Naive thymus-derived CD4-positive, alpha-beta T cell (primary cell): ENCODE measurements at regions not wholly inside any gene's neighbourhood (a gene's known extent, or its start where the extent isn't known, plus 50 kb on each side); places are given as distances from the start of the nearest gene placed in this dataset.

Source experiments
- ATAC-seq: fragments of 150-1000 bp; cut with Tn5 transposase; 2 replicates; pipeline ENCODE4 v1.10.0; 2021; ENCODE audit warnings: mild to moderate bottlenecking, moderate library complexity
- CTCF ChIA-PET: fragments of 350-600 bp; sonication (Branson Sonifier 250); formaldehyde crosslinking; loops from one replicate; lab custom pipeline; 2021; ENCODE audit warnings: antibody characterized with exemption; lab: Charles Lee
- POLR2A ChIA-PET: fragments of 350-600 bp; sonication (Branson Sonifier 250); formaldehyde crosslinking; loops from one replicate; lab custom pipeline; 2021; ENCODE audit warnings: antibody characterized with exemption, inconsistent platforms; lab: Charles Lee
- DNase-seq, 9 donors: peaks; one replicate each; pipeline versions ENCODE4 v3.0.0 to v3.0.0-alpha.2; 2020 to 2022; ENCODE audit warnings: mixed read lengths in 1 of 9
- H3K27ac ChIP-seq: one replicate; pipeline ENCODE4 v1.7.0; 2013; ENCODE audit warnings: mild to moderate bottlenecking, low read depth, low read length, moderate library complexity
- H3K27me3 ChIP-seq, 2 donors: one replicate each; pipeline ENCODE4 v1.7.0; 2013; ENCODE audit warnings: low read length in 2 of 2, mild to moderate bottlenecking in 2 of 2, moderate library complexity in 2 of 2; ENCODE audit not compliant: control insufficient read depth in 2 of 2, insufficient read depth in 2 of 2
- H3K36me3 ChIP-seq, 3 experiments: 1 replicate in 2 of 3; 2 replicates in 1 of 3; pipeline ENCODE4 v1.7.0; 2013; ENCODE audit warnings: low read length in 3 of 3, mild to moderate bottlenecking in 3 of 3, moderate library complexity in 1 of 3; ENCODE audit not compliant: insufficient read depth in 3 of 3, control insufficient read depth in 2 of 3
- H3K4me1 ChIP-seq, 2 donors: one replicate each; pipeline ENCODE4 v1.7.0; 2013; ENCODE audit warnings: low read length in 2 of 2, mild to moderate bottlenecking in 2 of 2, moderate library complexity in 1 of 2; ENCODE audit not compliant: control insufficient read depth in 2 of 2, insufficient read depth in 2 of 2
- H3K4me3 ChIP-seq: 2 replicates; pipeline ENCODE4 v1.7.0; 2013; ENCODE audit warnings: mild to moderate bottlenecking, low read length
- H3K9me3 ChIP-seq, 3 experiments: 1 replicate in 2 of 3; 2 replicates in 1 of 3; pipeline ENCODE4 v1.7.0; 2013; ENCODE audit warnings: low read length in 3 of 3; ENCODE audit not compliant: control insufficient read depth in 2 of 3
- H3K27ac Mint-ChIP-seq, 9 donors: one replicate each; pipeline ENCODE4 v1.8.0; 2020 to 2022; ENCODE audit warnings: mixed read lengths in 9 of 9, mild to moderate bottlenecking in 8 of 9, moderate library complexity in 5 of 9, inconsistent platforms in 2 of 9
- H3K27me3 Mint-ChIP-seq, 5 donors: one replicate each; pipeline ENCODE4 v1.8.0; 2021 to 2022; ENCODE audit warnings: mixed read lengths in 5 of 5, mild to moderate bottlenecking in 1 of 5
- H3K36me3 Mint-ChIP-seq, 5 donors: one replicate each; pipeline ENCODE4 v1.8.0; 2020 to 2022; ENCODE audit warnings: mixed read lengths in 5 of 5, mild to moderate bottlenecking in 3 of 5, inconsistent platforms in 1 of 5
- H3K4me1 Mint-ChIP-seq, 7 donors: one replicate each; pipeline ENCODE4 v1.8.0; 2020 to 2022; ENCODE audit warnings: mixed read lengths in 7 of 7, mild to moderate bottlenecking in 3 of 7, inconsistent platforms in 1 of 7
- H3K4me3 Mint-ChIP-seq, 10 donors: one replicate each; pipeline ENCODE4 v1.8.0; 2020 to 2022; ENCODE audit warnings: mild to moderate bottlenecking in 10 of 10, mixed read lengths in 10 of 10, moderate library complexity in 6 of 10, inconsistent platforms in 2 of 10
- H3K9me3 Mint-ChIP-seq, 11 donors: one replicate each; pipeline ENCODE4 v1.8.0; 2020 to 2022; ENCODE audit warnings: mixed read lengths in 11 of 11, mild to moderate bottlenecking in 4 of 11, inconsistent platforms in 1 of 11, moderate library complexity in 1 of 11
- intact Hi-C, 2 donors: fragments of 100-400 bp; cut with micrococcal nuclease; formaldehyde crosslinking; loops; one replicate each; pipeline ENCODE4 v1.15.1; 2023

GRCh38 chr3:72659188-72659587 is 189.1 kb downstream of the SHQ1 start:
- peaks cover 0 to 3% (median 0%) of the 10 kb centered on the region in 5 donors for H3K36me3 Mint-ChIP-seq
- Histone ChIP-seq H3K27ac (no peak overlapping the region), H3K27me3 (no peaks in the 10 kb centered on the region), H3K9me3 (no peaks in the 10 kb centered on the region), H3K4me1 (peaks cover 0 to 9% of the 10 kb centered on the region in 2 donors), H3K4me3 (no peak overlapping the region), H3K36me3 (no peaks in the 10 kb centered on the region)
- POLR2A ChIA-PET: interaction anchor here (0.6 to 1.2 kb wide), 2 partner anchors 80 to 150 kb away, joined by 3 read pairs; no protein-coding TSS in a partner anchor
- no peaks in the 10 kb centered on the region for H3K9me3 Mint-ChIP-seq
- DNase-seq: no peak
- H3K4me1 Mint-ChIP-seq: peaks cover 12 to 38% (median 19%) of the 10 kb centered on the region in 7 donors
- intact Hi-C loops: loop anchor here in 1 of 2 donors (10.0 kb wide), 1 partner anchor 404 kb away; no protein-coding TSS in a partner anchor
- ATAC-seq: no peak
- peaks cover 6 to 12% (median 7%) of the 10 kb centered on the region in 5 donors for H3K27me3 Mint-ChIP-seq
- peak overlapping the region in 2 of 9 donors; percentile 9 to 50 for H3K27ac Mint-ChIP-seq
- no peak overlapping the region for H3K4me3 Mint-ChIP-seq
- CTCF ChIA-PET: interaction anchor here (1.7 to 3.3 kb wide), 3 partner anchors 7 to 783 kb away, joined by 4 to 20 read pairs (median 14); no protein-coding TSS in a partner anchor

- H3K36me3 Mint-ChIP-seq: peaks cover 0 to 3% (median 0%) of the 10 kb centered on the region in 5 donors
Measured at GRCh38 chr3:72658466-72659100, 189.7 kb downstream of the SHQ1 start.

DNA sequence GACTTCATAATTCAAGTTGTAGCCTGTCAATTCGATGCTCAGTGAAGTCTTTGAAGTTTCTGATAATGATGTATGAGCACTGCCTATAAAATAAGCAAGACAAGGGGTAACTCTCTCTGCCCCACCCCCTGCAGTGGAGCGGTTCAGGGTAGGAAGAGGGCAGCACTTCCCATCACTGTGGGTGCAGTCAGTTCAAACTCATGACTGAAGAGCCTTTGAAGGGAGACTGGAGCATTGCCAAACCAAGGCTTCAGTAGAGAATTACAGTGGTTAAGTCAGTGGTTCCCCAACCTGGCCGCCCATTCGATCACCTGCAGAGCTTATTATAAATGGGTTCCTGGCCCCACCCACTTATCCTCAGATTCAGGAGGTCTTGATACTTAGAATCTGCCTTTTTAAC is 190.6 kb downstream of the SHQ1 start:
- Mint-ChIP-seq H3K36me3 (peaks cover 0 to 3% (median 0%) of the 10 kb centered on the region in 5 donors), H3K4me3 (peak overlapping the region in 6 of 10 donors; percentile 22 to 72 (median 41)), H3K27ac (peak overlapping the region in 2 of 9 donors; percentile 1 to 6), H3K27me3 (peaks cover 6 to 12% (median 7%) of the 10 kb centered on the region in 5 donors), H3K4me1 (peaks cover 12 to 38% (median 19%) of the 10 kb centered on the region in 7 donors), H3K9me3 (no peaks in the 10 kb centered on the region)
- H3K27ac ChIP-seq: no peak overlapping the region
- DNase-seq (peak in 8 of 9 donors; percentile 19 to 86 (median 75)), ATAC-seq (peak; percentile 96)
- peaks cover 0 to 9% of the 10 kb centered on the region in 2 donors for H3K4me1 ChIP-seq
- no peak overlapping the region for H3K4me3 ChIP-seq
- CTCF ChIA-PET: interaction anchor here (1.1 to 3.3 kb wide), 3 partner anchors 9 to 782 kb away, joined by 4 to 20 read pairs (median 14); no protein-coding TSS in a partner anchor
- H3K36me3 ChIP-seq: no peaks in the 10 kb centered on the region
- POLR2A ChIA-PET: interaction anchor here (1.2 to 1.4 kb wide), 3 partner anchors 9 to 274 kb away, joined by 3 to 5 read pairs (median 5); no protein-coding TSS in a partner anchor
- intact Hi-C loops: loop anchor here in 1 of 2 donors (2.0 to 10.0 kb wide), 3 partner anchors 403 to 947 kb away; no protein-coding TSS in a partner anchor
- H3K9me3 ChIP-seq: no peaks in the 10 kb centered on the region
- no peaks in the 10 kb centered on the region for H3K27me3 ChIP-seq

More at GRCh38 chr3:72658466-72659100, 189.7 kb downstream of the SHQ1 start:
- no peaks in the 10 kb centered on the region for H3K9me3 Mint-ChIP-seq
- H3K36me3 ChIP-seq: no peaks in the 10 kb centered on the region
- CTCF ChIA-PET: interaction anchor here (0.6 to 3.3 kb wide), 4 partner anchors 8 to 783 kb away, joined by 4 to 20 read pairs (median 11); no protein-coding TSS in a partner anchor
- H3K27me3 Mint-ChIP-seq: peaks cover 6 to 12% (median 7%) of the 10 kb centered on the region in 5 donors
- intact Hi-C loops: loop anchor here in 1 of 2 donors (10.0 kb wide), 1 partner anchor 404 kb away; no protein-coding TSS in a partner anchor
- peaks cover 0 to 9% of the 10 kb centered on the region in 2 donors for H3K4me1 ChIP-seq
- peak overlapping the region in 3 of 10 donors; percentile 4 to 34 (median 20) for H3K4me3 Mint-ChIP-seq
- no peak overlapping the region for H3K27ac ChIP-seq
- POLR2A ChIA-PET: interaction anchor here (0.6 to 1.4 kb wide), 4 partner anchors 8 to 275 kb away, joined by 3 to 5 read pairs (median 4); no protein-coding TSS in a partner anchor
- ATAC-seq (no peak), DNase-seq (no peak)
- H3K27ac Mint-ChIP-seq: peak overlapping the region in 4 of 9 donors; percentile 9 to 56 (median 39)
- H3K9me3 ChIP-seq: no peaks in the 10 kb centered on the region
- H3K27me3 ChIP-seq: no peaks in the 10 kb centered on the region
- no peak overlapping the region for H3K4me3 ChIP-seq
- peaks cover 12 to 38% (median 19%) of the 10 kb centered on the region in 7 donors for H3K4me1 Mint-ChIP-seq

- no peak overlapping the region for H3K27ac Mint-ChIP-seq
- CTCF ChIA-PET: interaction anchor here (0.6 kb wide), 1 partner anchor 725 kb away, joined by 4 read pairs; no protein-coding TSS in a partner anchor
- intact Hi-C loops: loop anchor here in 1 of 2 donors (2.0 to 10.0 kb wide), 3 partner anchors 401 to 945 kb away; no protein-coding TSS in a partner anchor
Measured at GRCh38 chr3:72655723-72656122, 192.5 kb downstream of the SHQ1 start.

DNA sequence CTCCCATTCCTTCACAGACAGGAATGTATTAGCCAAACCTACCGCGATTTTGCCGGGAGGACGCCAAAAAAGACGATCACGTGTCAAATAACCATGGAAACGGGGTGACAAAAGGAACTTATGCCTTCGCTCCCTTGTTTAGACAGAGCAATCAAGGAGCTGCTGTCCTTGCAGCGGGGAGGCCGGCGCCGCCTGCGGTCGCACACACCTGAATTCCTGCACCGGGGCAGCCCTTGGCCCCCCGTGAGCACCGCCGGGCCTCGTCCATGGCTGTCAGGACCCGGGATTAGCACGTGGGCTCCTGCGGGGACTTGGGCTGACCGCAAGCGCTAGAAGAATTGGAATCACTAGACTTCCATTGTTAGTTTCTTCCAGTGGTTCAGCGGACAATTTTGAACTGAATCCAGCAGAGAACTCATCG is 193.1 kb downstream of the SHQ1 start:
- Histone ChIP-seq H3K9me3 (no peaks in the 10 kb centered on the region), H3K36me3 (no peaks in the 10 kb centered on the region), H3K4me1 (peaks cover 0 to 9% of the 10 kb centered on the region in 2 donors), H3K4me3 (no peak overlapping the region), H3K27me3 (no peaks in the 10 kb centered on the region), H3K27ac (no peak overlapping the region)
- ATAC-seq (no peak), DNase-seq (no peak)
- peaks cover 12 to 38% (median 19%) of the 10 kb centered on the region in 7 donors for H3K4me1 Mint-ChIP-seq
- intact Hi-C loops: loop anchor here in 1 of 2 donors (10.0 kb wide), 1 partner anchor 400 kb away; no protein-coding TSS in a partner anchor
- peak overlapping the region in 1 of 9 donors; percentile 54 for H3K27ac Mint-ChIP-seq
- POLR2A ChIA-PET: no interaction called here
- H3K4me3 Mint-ChIP-seq: peak overlapping the region in 6 of 10 donors; percentile 2 to 49 (median 27)
- H3K27me3 Mint-ChIP-seq: peaks cover 6 to 12% (median 7%) of the 10 kb centered on the region in 5 donors
- peaks cover 0 to 9% (median 3%) of the 10 kb centered on the region in 11 donors for H3K9me3 Mint-ChIP-seq
- peaks cover 0 to 6% (median 0%) of the 10 kb centered on the region in 5 donors for H3K36me3 Mint-ChIP-seq
- CTCF ChIA-PET: no interaction called here

More at GRCh38 chr3:72655723-72656122, 192.5 kb downstream of the SHQ1 start:
- ATAC-seq (no peak), DNase-seq (no peak)
- H3K27ac ChIP-seq: no peak overlapping the region
- no peak overlapping the region for H3K4me3 Mint-ChIP-seq
- peaks cover 6 to 12% (median 7%) of the 10 kb centered on the region in 5 donors for H3K27me3 Mint-ChIP-seq
- no peaks in the 10 kb centered on the region for H3K36me3 ChIP-seq
- H3K27me3 ChIP-seq: no peaks in the 10 kb centered on the region
- POLR2A ChIA-PET: interaction anchor here (1.0 kb wide), 1 partner anchor 167 kb away, joined by 5 read pairs; no protein-coding TSS in a partner anchor
- H3K36me3 Mint-ChIP-seq: peaks cover 0 to 6% (median 0%) of the 10 kb centered on the region in 5 donors
- peaks cover 0 to 9% (median 3%) of the 10 kb centered on the region in 11 donors for H3K9me3 Mint-ChIP-seq
- no peaks in the 10 kb centered on the region for H3K9me3 ChIP-seq
- H3K4me1 Mint-ChIP-seq: peaks cover 12 to 38% (median 19%) of the 10 kb centered on the region in 7 donors
- no peak overlapping the region for H3K4me3 ChIP-seq
- peaks cover 0 to 9% of the 10 kb centered on the region in 2 donors for H3K4me1 ChIP-seq

- POLR2A ChIA-PET: interaction anchor here (0.7 kb wide), 1 partner anchor 200 kb away, joined by 3 read pairs; no protein-coding TSS in a partner anchor
- ATAC-seq (no peak), DNase-seq (no peak)
- Mint-ChIP-seq H3K9me3 (peaks cover 0 to 14% (median 3%) of the 10 kb centered on the region in 11 donors), H3K27ac (no peak overlapping the region), H3K27me3 (peaks cover 3 to 8% (median 7%) of the 10 kb centered on the region in 5 donors), H3K4me3 (no peak overlapping the region), H3K4me1 (peaks cover 3 to 13% (median 4%) of the 10 kb centered on the region in 7 donors), H3K36me3 (peaks cover 0 to 10% (median 0%) of the 10 kb centered on the region in 5 donors)
- Histone ChIP-seq H3K27ac (no peak overlapping the region), H3K27me3 (no peaks in the 10 kb centered on the region), H3K36me3 (no peaks in the 10 kb centered on the region), H3K9me3 (no peaks in the 10 kb centered on the region), H3K4me1 (peaks cover 0 to 1% of the 10 kb centered on the region in 2 donors), H3K4me3 (no peak overlapping the region)
- CTCF ChIA-PET: no interaction called here
- intact Hi-C loops: loop anchor here in 1 of 2 donors (10.0 kb wide), 1 partner anchor 398 kb away; no protein-coding TSS in a partner anchor
Measured at GRCh38 chr3:72652395-72652794, 195.8 kb downstream of the SHQ1 start.
